HepG2 (cell line): ENCODE measurements at regions not wholly inside any gene's neighbourhood (a gene's known extent, or its start where the extent isn't known, plus 50 kb on each side); places are given as distances from the start of the nearest gene placed in this dataset.

Experiments used
- ESRRA ChIP-seq: sonication (generic); formaldehyde crosslinking; IDR thresholded peaks from 2 replicates; pipeline ENCODE4 v1.5.1; 2020; ENCODE audit warnings: mild to moderate bottlenecking, low read depth, missing genetic modification reagents
- FOXK1 ChIP-seq: sonication (generic); formaldehyde crosslinking; IDR thresholded peaks from 2 replicates; pipeline ENCODE4 v1.4.0; 2020; ENCODE audit warnings: low read depth, missing genetic modification reagents, borderline replicate concordance
- GTF2F1 ChIP-seq: fragments of 150-350 bp; IDR thresholded peaks from 2 replicates; pipeline ENCODE4 v1.6.1; 2014; ENCODE audit warnings: low read length
- NAIF1 ChIP-seq: sonication (generic); formaldehyde crosslinking; IDR thresholded peaks from 2 replicates; pipeline ENCODE4 v1.5.0; 2020; ENCODE audit warnings: mild to moderate bottlenecking, missing genetic modification reagents, borderline replicate concordance
- RFX3 ChIP-seq: IDR thresholded peaks from 2 replicates; pipeline ENCODE4 v1.6.1; 2016; ENCODE audit warnings: missing biosample characterization, missing genetic modification reagents
- SIN3B ChIP-seq: fragments of 150-350 bp; IDR thresholded peaks from 2 replicates; pipeline ENCODE4 v1.6.1; 2014; ENCODE audit warnings: low read length
- SNAI1 ChIP-seq: sonication (generic); formaldehyde crosslinking; IDR thresholded peaks from 2 replicates; pipeline ENCODE4 v1.5.0; 2020; ENCODE audit warnings: mild to moderate bottlenecking, missing genetic modification reagents, borderline replicate concordance
- SNRNP70 ChIP-seq: fragments of 200-400 bp; formaldehyde crosslinking; IDR thresholded peaks from 2 replicates; pipeline ENCODE4 v1.6.1; 2017; ENCODE audit warnings: mild to moderate bottlenecking, low read depth, low read length, moderate library complexity
- U2AF2 ChIP-seq: fragments of 200-400 bp; formaldehyde crosslinking; IDR thresholded peaks from 2 replicates; pipeline ENCODE4 v1.6.1; 2017; ENCODE audit warnings: low read depth, mild to moderate bottlenecking, low read length
- YY1 ChIP-seq: IDR thresholded peaks from 2 replicates; pipeline ENCODE4 v1.6.1; 2011; ENCODE audit warnings: low read length, low read depth, moderate library complexity, mild to moderate bottlenecking; ENCODE audit not compliant: insufficient read depth, insufficient replicate concordance
- ZBTB37 ChIP-seq: sonication (generic); formaldehyde crosslinking; IDR thresholded peaks from 2 replicates; pipeline ENCODE4 v1.4.0; 2020; ENCODE audit warnings: mild to moderate bottlenecking, missing genetic modification reagents
- ZNF160 ChIP-seq: sonication (generic); formaldehyde crosslinking; IDR thresholded peaks from 2 replicates; pipeline ENCODE4 v1.8.0; 2022; ENCODE audit warnings: mild to moderate bottlenecking, inconsistent platforms, missing genetic modification reagents
- ZNF292 ChIP-seq: sonication (generic); formaldehyde crosslinking; IDR thresholded peaks from 2 replicates; pipeline ENCODE4 v1.8.1; 2022; ENCODE audit warnings: mild to moderate bottlenecking, low read depth, missing genetic modification reagents, borderline replicate concordance
- ZNF557 ChIP-seq: sonication (generic); formaldehyde crosslinking; IDR thresholded peaks from 2 replicates; pipeline ENCODE4 v1.4.0; 2020; ENCODE audit warnings: missing genetic modification reagents
- ZNF564 ChIP-seq: sonication (generic); formaldehyde crosslinking; IDR thresholded peaks from 2 replicates; pipeline ENCODE4 v1.8.1; 2023; ENCODE audit warnings: mild to moderate bottlenecking, missing genetic modification reagents
- ZNF597 ChIP-seq: sonication (generic); formaldehyde crosslinking; IDR thresholded peaks from 2 replicates; pipeline ENCODE4 v1.5.0; 2020; ENCODE audit warnings: missing genetic modification reagents
- ZNF605 ChIP-seq: sonication (generic); formaldehyde crosslinking; IDR thresholded peaks from 2 replicates; pipeline ENCODE4 v1.8.0; 2022; ENCODE audit warnings: mild to moderate bottlenecking, missing genetic modification reagents
- ZNF784 ChIP-seq: sonication (generic); formaldehyde crosslinking; IDR thresholded peaks from 2 replicates; pipeline ENCODE4 v1.5.1; 2020; ENCODE audit warnings: missing genetic modification reagents, mild to moderate bottlenecking, borderline replicate concordance
- ZNF792 ChIP-seq: IDR thresholded peaks from 2 replicates; pipeline ENCODE4 v1.6.1; 2016
- TF ChIP-seq, protein P1 (sequence below): sonication (generic); formaldehyde crosslinking; conservative IDR thresholded peaks from 2 replicates; pipeline ENCODE4 v1.8.1; 2023; ENCODE audit warnings: missing genetic modification reagents
- TF ChIP-seq, protein P2 (sequence below): sonication (generic); formaldehyde crosslinking; IDR thresholded peaks from 2 replicates; pipeline ENCODE4 v1.4.0; 2020; ENCODE audit warnings: missing genetic modification reagents, borderline replicate concordance

DNA sequence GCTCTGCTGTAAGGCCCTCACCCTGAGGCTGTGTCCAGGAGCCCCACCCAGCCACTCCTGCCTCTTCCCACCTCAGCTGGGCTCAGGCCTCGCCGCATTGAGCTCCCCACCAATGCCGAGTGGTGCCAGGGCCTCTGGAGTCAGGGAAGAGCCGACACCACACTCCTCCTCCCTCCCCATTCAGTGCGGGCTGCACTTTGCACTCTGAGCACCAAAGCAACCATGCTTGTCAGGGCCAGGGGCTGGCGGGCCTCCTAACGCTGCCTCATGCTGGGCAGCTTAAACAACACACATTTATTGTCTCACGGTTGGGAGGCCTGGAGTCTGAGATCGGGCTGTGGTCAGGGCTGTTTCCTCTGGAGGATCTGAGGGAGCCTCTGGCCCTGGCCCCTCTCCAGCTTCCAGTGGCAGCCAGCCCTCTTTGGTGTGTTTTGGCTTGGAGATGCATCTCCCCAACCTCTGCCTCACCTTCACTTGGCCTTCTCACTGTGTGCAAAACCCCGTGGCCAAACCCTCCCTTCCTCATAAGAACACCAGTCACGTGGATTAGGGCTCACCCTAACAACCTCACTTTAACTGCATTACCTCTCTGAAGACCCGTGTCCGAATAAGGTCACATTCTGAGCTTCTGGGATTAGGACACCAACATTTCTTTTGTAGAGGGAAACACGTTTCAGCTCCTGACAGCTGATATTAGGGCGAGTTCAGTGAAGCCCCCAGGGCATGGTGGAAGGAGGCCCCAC, 157.8 kb downstream of the MED10 start (continued):
- TF ChIP-seq SNAI1 (CRISPR knock-in tag) = no peak
- no peak for TF ChIP-seq ZNF784
- no peak for TF ChIP-seq ESRRA
- TF ChIP-seq SNRNP70 = no peak
- TF ChIP-seq ZNF564 = 0 out of 2 replicates have a peak, but pooled peaks have one; percentile 63
- TF ChIP-seq, protein P1, sequence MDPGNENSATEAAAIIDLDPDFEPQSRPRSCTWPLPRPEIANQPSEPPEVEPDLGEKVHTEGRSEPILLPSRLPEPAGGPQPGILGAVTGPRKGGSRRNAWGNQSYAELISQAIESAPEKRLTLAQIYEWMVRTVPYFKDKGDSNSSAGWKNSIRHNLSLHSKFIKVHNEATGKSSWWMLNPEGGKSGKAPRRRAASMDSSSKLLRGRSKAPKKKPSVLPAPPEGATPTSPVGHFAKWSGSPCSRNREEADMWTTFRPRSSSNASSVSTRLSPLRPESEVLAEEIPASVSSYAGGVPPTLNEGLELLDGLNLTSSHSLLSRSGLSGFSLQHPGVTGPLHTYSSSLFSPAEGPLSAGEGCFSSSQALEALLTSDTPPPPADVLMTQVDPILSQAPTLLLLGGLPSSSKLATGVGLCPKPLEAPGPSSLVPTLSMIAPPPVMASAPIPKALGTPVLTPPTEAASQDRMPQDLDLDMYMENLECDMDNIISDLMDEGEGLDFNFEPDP = no peak
- 0 out of 2 replicates have a peak, but pooled peaks have one; percentile 35 for TF ChIP-seq FOXK1 (CRISPR knock-in tag)
- TF ChIP-seq ZNF557 (CRISPR knock-in tag) = 0 out of 2 replicates have a peak, but pooled peaks have one; percentile 57
- TF ChIP-seq ZNF292 (CRISPR knock-in tag) = peak; percentile 86
- no peak for TF ChIP-seq ZNF597 (CRISPR knock-in tag)
- TF ChIP-seq, protein P2, sequence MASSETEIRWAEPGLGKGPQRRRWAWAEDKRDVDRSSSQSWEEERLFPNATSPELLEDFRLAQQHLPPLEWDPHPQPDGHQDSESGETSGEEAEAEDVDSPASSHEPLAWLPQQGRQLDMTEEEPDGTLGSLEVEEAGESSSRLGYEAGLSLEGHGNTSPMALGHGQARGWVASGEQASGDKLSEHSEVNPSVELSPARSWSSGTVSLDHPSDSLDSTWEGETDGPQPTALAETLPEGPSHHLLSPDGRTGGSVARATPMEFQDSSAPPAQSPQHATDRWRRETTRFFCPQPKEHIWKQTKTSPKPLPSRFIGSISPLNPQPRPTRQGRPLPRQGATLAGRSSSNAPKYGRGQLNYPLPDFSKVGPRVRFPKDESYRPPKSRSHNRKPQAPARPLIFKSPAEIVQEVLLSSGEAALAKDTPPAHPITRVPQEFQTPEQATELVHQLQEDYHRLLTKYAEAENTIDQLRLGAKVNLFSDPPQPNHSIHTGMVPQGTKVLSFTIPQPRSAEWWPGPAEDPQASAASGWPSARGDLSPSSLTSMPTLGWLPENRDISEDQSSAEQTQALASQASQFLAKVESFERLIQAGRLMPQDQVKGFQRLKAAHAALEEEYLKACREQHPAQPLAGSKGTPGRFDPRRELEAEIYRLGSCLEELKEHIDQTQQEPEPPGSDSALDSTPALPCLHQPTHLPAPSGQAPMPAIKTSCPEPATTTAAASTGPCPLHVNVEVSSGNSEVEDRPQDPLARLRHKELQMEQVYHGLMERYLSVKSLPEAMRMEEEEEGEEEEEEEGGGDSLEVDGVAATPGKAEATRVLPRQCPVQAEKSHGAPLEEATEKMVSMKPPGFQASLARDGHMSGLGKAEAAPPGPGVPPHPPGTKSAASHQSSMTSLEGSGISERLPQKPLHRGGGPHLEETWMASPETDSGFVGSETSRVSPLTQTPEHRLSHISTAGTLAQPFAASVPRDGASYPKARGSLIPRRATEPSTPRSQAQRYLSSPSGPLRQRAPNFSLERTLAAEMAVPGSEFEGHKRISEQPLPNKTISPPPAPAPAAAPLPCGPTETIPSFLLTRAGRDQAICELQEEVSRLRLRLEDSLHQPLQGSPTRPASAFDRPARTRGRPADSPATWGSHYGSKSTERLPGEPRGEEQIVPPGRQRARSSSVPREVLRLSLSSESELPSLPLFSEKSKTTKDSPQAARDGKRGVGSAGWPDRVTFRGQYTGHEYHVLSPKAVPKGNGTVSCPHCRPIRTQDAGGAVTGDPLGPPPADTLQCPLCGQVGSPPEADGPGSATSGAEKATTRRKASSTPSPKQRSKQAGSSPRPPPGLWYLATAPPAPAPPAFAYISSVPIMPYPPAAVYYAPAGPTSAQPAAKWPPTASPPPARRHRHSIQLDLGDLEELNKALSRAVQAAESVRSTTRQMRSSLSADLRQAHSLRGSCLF (CRISPR knock-in tag) = no peak
- no peak for TF ChIP-seq ZNF605 (CRISPR knock-in tag)
- TF ChIP-seq ZNF160 (CRISPR knock-in tag) = no peak
- TF ChIP-seq GTF2F1 = no peak
- no peak for TF ChIP-seq RFX3 (CRISPR knock-in tag)
- TF ChIP-seq YY1 = peak; percentile 30
- no peak for TF ChIP-seq SIN3B
- no peak for TF ChIP-seq ZNF792 (CRISPR knock-in tag)
- TF ChIP-seq U2AF2 = no peak
- TF ChIP-seq ZBTB37 (CRISPR knock-in tag) = peak; percentile 83
- no peak for TF ChIP-seq NAIF1 (CRISPR knock-in tag)
